SKM-1 treated with dmso at 0.1 percent for 144 hours (cell line): ENCODE measurements at regions not wholly inside any gene's neighbourhood (a gene's known extent, or its start where the extent isn't known, plus 50 kb on each side); places are given as distances from the start of the nearest gene placed in this dataset.

Experiments used
- DNase-seq: peaks from one replicate; lab custom pipeline; 2025; ENCODE audit not compliant: unreplicated experiment; lab: John Stamatoyannopoulos, UW

GRCh38 chr13:22114630-22115311, 443.9 kb downstream of the FGF9 start:
- DNase-seq = peak; percentile 95

- no peak for DNase-seq
Measured at GRCh38 chr13:22118158-22118557, 447.3 kb downstream of the FGF9 start.

DNA sequence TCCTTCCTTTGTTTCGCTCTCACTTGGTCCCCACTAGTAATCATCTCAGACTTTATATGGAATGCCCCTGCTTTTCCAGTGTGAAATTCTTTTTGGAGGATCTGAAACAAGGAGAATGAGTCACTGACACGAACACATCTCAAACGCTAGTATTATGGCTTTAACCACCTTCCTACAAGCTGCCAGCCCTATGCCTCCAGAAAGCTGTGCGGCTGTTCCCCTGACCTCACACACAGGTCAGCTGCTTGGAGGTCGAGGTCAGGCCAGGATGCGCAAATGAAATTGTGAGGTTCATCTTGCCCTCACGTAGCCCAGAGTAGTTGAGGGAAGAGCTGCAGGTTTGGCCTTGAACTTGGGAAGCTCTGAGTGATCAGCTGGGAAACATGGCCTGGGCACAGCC, 449.8 kb downstream of the FGF9 start:
- no peak for DNase-seq

- DNase-seq = no peak
Measured at GRCh38 chr13:22121146-22121739, 450.4 kb downstream of the FGF9 start.

DNA sequence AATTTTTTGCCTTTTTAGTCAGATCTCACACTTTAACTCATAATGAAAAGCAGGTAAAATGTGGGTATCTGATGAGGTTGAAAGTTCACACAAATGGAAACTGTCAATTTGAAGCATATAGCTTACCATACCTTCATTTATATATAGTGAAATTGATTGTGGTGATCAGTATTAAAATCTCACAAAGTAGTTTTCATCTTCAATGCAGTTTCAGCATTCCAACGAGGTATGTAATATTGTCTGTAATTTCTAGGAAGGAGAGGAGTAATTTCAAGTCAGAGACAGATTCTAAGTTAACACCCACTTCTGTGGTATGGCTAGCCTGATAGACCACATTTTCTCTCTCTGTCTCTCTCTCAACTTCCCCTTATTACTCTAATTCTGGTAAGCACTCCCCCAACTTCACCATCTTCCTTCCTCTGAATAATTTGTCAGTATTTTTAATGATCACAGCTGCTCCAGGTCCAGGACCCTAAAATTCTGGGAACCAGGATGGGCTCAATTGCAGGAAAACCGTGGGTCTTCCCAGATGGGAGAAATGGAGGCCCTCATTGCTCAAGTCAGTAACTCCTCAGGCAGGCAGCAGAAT, 455.7 kb downstream of the FGF9 start:
- peak; percentile 68 for DNase-seq

GRCh38 chr13:22127277-22128164, 456.6 kb downstream of the FGF9 start:
- DNase-seq = no peak

GRCh38 chr13:22128441-22129408, 457.9 kb downstream of the FGF9 start:
- no peak for DNase-seq

DNA sequence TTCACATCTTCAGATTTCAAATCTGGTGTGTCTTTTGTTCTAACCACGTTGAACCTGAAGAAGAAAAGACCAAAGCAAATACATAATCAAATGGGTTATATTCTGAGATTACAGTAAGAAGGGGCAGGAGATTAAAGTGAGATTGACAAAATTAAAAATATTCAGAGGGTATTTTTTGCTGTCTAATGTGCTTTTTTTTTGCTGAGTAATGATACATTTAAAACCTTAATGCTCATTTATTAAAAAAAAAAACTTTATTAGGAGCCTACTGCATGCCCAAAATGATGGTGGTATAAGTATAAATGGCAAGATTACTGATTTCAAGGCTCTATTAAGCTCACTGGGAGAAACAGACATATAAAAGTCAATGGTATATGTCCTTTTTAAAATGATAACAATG, 459.4 kb downstream of the FGF9 start:
- no peak for DNase-seq

DNA sequence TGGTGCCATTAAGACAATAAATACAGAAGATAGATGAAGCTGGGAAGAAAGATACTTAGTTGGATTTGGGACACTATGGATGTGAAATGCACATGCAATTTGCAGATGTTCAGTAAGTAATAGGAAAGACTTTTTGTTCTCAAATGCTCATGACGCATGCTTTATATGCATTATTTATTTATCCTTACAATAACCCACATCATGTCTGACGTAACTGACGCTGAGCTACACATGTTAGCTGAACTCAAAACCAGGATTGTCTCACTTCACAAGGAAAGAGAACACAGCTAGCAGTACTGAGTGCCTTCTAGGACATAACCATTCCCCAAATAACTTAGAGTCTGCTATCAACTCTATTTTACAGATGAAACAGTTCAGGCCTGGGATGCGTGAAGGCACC, 463.4 kb downstream of the FGF9 start:
- DNase-seq = no peak

GRCh38 chr13:22135446-22135845, 464.6 kb downstream of the FGF9 start:
- DNase-seq = no peak

GRCh38 chr13:22137361-22138050, 466.6 kb downstream of the FGF9 start:
- no peak for DNase-seq

- DNase-seq = no peak
Measured at GRCh38 chr13:22138947-22139346, 468.1 kb downstream of the FGF9 start.

DNA sequence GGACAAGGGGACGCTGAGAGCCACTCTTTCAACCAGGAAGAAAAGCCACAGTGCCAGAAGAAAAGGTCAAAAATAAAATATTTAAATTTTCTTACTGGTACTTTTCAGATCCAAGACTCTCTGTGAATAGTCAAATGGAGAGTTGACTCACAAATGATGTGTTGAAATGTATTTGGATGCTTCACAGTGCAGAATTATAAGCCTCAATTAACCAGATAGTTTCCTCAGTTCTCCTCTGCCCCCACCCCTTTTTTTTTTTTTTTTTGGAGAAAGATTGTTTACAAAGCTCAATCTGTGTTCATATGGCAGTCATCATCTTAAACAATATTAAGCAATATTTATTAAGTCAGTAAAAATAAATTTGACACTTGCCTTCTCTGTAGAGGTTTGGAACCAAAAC, 470.8 kb downstream of the FGF9 start:
- no peak for DNase-seq

- DNase-seq = no peak
Measured at GRCh38 chr13:22143671-22144070, 472.8 kb downstream of the FGF9 start.

GRCh38 chr13:22144806-22145205, 473.9 kb downstream of the FGF9 start:
- no peak for DNase-seq

DNA sequence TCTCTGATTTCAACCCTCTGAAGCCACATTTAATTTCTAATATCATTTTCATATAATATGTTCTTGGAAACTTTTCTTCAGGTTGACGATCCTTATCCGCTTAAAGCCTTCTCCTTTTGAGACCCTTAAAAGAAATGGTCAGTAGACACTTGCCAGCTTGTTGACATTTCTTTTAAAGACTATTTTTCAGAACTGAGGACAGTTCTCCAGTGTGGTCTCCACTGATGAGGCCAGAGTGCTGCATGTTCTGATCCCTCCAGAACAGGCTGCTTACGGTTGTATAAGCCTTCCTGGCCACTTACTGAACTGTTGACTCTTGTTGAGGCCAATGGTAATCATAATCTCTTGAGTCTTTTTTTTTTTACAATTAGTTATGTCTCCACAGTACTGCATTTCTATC, 477.3 kb downstream of the FGF9 start:
- no peak for DNase-seq

- no peak for DNase-seq
Measured at GRCh38 chr13:22152751-22153150, 481.9 kb downstream of the FGF9 start.

- DNase-seq = no peak
Measured at GRCh38 chr13:22154041-22154440, 483.2 kb downstream of the FGF9 start.

DNA sequence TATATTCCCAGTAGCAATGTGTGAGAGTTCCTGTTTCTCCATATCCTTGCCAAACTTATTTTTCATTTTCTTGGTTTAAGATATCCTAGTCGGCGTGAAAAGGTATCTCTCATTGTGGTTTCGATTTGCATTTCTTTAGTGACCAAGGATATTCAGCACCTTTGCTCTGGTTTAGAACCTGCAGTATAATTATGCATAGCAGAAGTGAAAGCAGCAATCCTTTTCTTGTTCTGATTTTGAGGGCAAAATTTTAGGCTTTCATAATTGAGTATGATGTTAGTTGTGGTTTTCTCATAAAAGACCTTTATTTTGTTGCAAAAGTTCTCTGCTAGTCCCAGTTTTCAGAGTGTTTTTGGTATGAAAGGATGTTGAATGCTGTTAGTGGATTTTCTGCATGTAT, 491.0 kb downstream of the FGF9 start:
- no peak for DNase-seq

DNA sequence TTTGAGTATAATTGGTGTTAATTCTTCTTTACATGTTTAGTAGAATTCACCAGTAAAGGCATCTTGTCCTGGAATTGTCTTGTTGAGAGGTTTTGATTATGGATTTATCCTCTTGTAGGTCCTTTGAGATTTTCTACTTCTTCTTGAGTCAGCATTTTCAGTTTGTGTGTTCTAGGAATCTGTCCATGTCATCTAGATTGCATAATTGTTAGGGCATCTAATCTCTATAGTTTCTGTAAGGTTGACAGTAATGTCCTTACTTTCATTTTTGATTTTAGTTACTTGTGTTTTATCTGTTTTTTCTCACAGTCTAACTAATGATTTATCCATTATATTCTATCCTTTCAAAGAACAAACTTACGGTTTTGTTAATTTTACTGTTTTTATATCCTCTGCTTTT, 492.0 kb downstream of the FGF9 start:
- no peak for DNase-seq
